Effector memory CD4-positive, alpha-beta T cell (primary cell): ENCODE measurements at regions not wholly inside any gene's neighbourhood (a gene's known extent, or its start where the extent isn't known, plus 50 kb on each side); places are given as distances from the start of the nearest gene placed in this dataset.

Experiments used
- DNase-seq, 3 donors: peaks; one replicate each; pipeline ENCODE4 v3.0.0-alpha.2; 2020
- H3K27ac ChIP-seq: 2 replicates; pipeline ENCODE4 v1.7.0; 2013; ENCODE audit warnings: mild to moderate bottlenecking, low read length, moderate library complexity; ENCODE audit not compliant: insufficient read depth, poor library complexity, severe bottlenecking
- H3K27me3 ChIP-seq: replicated peaks from 2 replicates; pipeline ENCODE4 v1.7.0; 2013; ENCODE audit warnings: mild to moderate bottlenecking, low read length; ENCODE audit not compliant: insufficient read depth, control insufficient read depth, poor library complexity, severe bottlenecking
- H3K36me3 ChIP-seq: 2 replicates; pipeline ENCODE4 v1.7.0; 2013; ENCODE audit warnings: mild to moderate bottlenecking, low read length, moderate library complexity; ENCODE audit not compliant: control insufficient read depth, insufficient read depth
- H3K4me1 ChIP-seq: 2 replicates; pipeline ENCODE4 v1.7.0; 2013; ENCODE audit warnings: low read length, mild to moderate bottlenecking; ENCODE audit not compliant: control insufficient read depth, insufficient read depth, poor library complexity, severe bottlenecking
- H3K4me3 ChIP-seq: 2 replicates; pipeline ENCODE4 v1.7.0; 2013; ENCODE audit warnings: low read length, low read depth, mild to moderate bottlenecking; ENCODE audit not compliant: insufficient read depth, poor library complexity, severe bottlenecking
- H3K9me3 ChIP-seq: 2 replicates; pipeline ENCODE4 v1.7.0; 2013; ENCODE audit warnings: mild to moderate bottlenecking, low read length, moderate library complexity; ENCODE audit not compliant: control insufficient read depth

DNA sequence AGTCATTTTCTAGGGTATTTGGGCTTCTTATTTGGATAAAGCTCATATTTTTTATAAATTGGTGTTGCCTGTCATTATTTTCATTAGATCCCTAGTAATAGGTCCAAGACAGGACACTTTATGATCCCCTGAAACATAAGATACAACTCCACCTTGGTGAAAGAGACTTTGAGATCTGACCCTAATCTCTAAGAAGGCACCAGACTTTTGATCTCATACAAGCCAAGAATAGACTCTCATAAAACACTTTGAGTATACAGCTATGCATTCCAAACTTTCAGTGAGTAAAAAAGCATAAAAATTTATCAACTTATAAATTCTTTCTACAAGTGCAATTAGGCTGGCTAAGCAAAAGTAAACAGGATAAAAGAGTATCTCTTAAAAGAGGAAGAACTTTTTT, 451.2 kb downstream of the MN1 start:
- H3K27ac ChIP-seq = no peak overlapping the region
- H3K4me3 ChIP-seq = no peak overlapping the region
- H3K4me1 ChIP-seq = no peaks in the 10 kb centered on the region
- no peaks in the 10 kb centered on the region for H3K36me3 ChIP-seq
- DNase-seq = no peak
- no peaks in the 10 kb centered on the region for H3K27me3 ChIP-seq
- no peaks in the 10 kb centered on the region for H3K9me3 ChIP-seq

DNA sequence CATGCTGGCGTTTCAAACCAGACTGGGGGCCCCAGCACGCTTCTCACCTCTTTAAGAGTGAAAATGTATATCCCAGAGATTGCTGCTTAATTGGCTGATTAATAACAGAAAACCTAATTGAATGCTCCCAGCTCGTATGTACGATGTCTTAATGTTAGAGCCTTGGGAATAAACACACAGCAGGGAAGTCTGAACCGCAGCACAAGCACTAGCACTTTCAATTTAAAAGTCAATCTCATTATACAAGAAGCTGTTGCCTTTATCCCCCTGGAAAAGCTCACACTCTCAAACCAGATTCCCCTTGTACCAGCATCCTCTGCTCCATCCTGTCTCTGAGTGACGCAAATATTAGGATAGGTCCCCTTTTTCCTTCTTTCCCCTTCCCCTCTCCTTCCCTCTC, 449.1 kb downstream of the MN1 start:
- H3K9me3 ChIP-seq = no peaks in the 10 kb centered on the region
- H3K36me3 ChIP-seq = no peaks in the 10 kb centered on the region
- no peak overlapping the region for H3K4me3 ChIP-seq
- no peaks in the 10 kb centered on the region for H3K27me3 ChIP-seq
- DNase-seq = no peak
- H3K4me1 ChIP-seq = no peaks in the 10 kb centered on the region
- H3K27ac ChIP-seq = no peak overlapping the region

DNA sequence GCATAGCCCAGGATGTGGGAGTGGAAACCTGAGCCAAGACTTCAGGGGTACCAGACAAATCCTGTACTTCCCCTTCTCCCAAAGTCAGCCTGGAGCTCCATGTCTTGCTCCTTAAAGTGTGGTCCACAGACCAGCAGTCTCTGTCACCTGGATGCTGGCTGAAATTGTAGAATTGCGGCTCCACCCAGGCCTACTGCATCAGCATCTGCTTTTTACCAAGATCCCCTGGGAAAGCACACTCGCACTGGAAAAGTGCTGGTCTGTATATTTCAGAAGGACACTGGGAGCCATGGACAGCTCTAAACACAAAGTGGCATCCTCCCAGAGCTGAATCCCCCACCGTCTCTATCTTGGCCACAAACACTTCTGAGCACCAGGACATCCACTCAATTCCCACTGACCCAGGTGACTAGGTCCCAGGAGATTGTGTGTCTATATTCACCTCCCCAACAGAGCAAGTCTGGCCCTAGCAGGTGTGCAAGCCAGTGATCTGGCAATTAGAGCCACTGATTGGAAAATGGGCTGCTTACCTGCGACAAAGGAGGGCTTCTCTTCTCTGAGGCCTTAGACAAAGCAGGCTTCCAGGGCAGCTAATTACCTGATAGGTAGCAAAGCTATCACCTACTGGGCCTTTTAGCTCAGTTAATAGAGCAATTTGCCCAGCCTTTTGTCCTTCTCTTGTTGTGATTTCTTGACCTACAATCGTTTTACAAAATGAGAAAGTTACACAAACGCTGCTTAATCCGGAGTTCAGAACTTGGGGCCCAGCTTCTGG, 443.3 kb downstream of the MN1 start:
- Histone ChIP-seq H3K27me3 (no peaks in the 10 kb centered on the region), H3K9me3 (no peaks in the 10 kb centered on the region), H3K4me1 (no peaks in the 10 kb centered on the region), H3K36me3 (no peaks in the 10 kb centered on the region), H3K4me3 (no peak overlapping the region), H3K27ac (no peak overlapping the region)
- DNase-seq = no peak

DNA sequence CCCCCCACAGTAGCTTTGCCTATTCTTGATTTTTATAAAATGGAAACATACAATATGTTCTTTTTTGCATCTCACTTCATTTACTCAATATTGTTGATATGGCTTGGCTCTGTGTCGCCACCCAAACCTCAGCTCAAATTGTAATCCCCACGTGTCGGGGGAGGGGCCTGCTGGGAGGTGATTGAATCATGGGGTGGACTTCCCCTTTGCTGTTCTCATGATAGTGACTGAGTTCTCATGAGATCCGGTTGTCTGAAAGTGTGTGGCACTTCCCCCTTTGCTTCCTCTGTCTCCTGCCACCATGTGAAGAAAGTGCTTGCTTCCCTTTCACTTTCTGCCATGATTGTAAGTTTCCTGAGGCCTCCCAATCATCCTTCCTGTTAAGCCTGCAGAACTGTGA, 431.3 kb downstream of the MN1 start:
- Histone ChIP-seq H3K4me3 (no peak overlapping the region), H3K4me1 (no peaks in the 10 kb centered on the region), H3K27me3 (no peaks in the 10 kb centered on the region), H3K27ac (no peak overlapping the region), H3K9me3 (no peaks in the 10 kb centered on the region), H3K36me3 (no peaks in the 10 kb centered on the region)
- DNase-seq = no peak

- Histone ChIP-seq H3K4me1 (no peaks in the 10 kb centered on the region), H3K36me3 (no peaks in the 10 kb centered on the region), H3K4me3 (no peak overlapping the region), H3K27me3 (no peaks in the 10 kb centered on the region), H3K27ac (no peak overlapping the region), H3K9me3 (no peaks in the 10 kb centered on the region)
- DNase-seq = no peak
Measured at GRCh38 chr22:27370987-27371386, 430.6 kb downstream of the MN1 start.

- Histone ChIP-seq H3K27me3 (no peaks in the 10 kb centered on the region), H3K9me3 (no peaks in the 10 kb centered on the region), H3K36me3 (no peaks in the 10 kb centered on the region), H3K4me1 (no peaks in the 10 kb centered on the region), H3K4me3 (no peak overlapping the region), H3K27ac (no peak overlapping the region)
- DNase-seq = no peak
Measured at GRCh38 chr22:27372364-27372763, 429.2 kb downstream of the MN1 start.

GRCh38 chr22:27372969-27373670, 428.4 kb downstream of the MN1 start:
- Histone ChIP-seq H3K36me3 (no peaks in the 10 kb centered on the region), H3K4me1 (no peaks in the 10 kb centered on the region), H3K4me3 (no peak overlapping the region), H3K27ac (no peak overlapping the region), H3K9me3 (no peaks in the 10 kb centered on the region), H3K27me3 (no peaks in the 10 kb centered on the region)
- no peak for DNase-seq

DNA sequence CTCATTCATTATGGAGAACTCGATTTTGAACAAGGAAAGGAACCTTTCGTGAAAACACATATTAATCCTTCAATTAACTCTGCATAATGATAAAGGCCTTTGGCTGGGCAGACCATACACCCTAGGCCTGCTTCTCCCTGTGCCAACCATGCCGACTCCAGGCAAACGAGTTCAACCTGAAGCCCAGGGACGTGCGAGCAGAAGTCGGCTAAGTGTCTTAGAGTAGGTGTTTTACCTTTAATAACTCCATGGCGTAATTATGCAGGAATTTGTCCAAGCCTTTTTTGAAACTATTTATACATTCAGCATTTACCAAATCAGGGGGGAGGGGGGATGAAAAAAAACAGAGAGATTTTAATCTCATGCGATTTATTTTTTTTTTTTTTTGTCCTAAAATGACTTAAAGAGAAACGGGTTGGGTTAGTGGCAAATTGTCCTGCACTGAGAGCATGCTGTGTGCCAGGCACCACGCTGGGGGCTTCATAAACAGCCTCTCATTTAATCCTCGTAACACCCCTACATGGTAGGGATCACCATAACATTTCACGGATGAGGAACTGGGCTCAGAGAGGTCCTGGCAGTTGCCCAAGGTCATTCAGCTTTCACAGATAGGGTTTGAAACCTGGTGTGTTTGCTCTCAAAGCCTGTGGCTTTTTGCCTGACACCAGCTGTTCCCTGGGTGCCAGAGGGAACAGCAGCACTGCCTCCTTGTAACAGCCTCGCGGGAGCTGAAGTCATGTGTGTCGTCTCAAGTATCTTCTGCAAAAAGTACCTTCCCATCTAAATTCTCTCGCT, 423.9 kb downstream of the MN1 start:
- Histone ChIP-seq H3K27ac (no peak overlapping the region), H3K27me3 (no peaks in the 10 kb centered on the region), H3K4me1 (no peaks in the 10 kb centered on the region), H3K4me3 (no peak overlapping the region), H3K36me3 (no peaks in the 10 kb centered on the region), H3K9me3 (no peaks in the 10 kb centered on the region)
- no peak for DNase-seq

DNA sequence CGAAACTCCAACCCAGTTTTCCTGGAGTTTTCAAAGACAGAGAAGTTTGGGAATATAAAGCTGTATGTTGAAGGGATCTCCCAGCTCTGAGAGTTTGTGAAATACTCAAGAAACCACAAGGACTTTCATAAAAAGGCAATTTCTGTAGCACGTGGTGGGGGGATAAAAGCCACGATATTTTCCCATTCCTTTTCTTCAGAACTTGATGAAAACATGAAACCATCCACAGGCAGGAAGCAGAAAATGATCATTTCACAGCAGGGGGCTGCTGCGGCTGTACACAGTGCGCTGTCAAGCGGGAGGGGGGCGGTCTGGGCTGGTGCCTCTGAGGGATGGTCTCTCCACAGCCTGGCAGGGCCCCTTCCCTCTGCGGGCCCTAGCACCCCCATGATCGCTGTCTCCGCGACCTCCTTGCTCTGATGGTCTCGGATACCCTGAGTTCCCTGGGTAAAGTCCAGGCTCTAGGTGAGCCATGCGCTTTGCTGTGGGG, 423.2 kb downstream of the MN1 start:
- Histone ChIP-seq H3K9me3 (no peaks in the 10 kb centered on the region), H3K36me3 (no peaks in the 10 kb centered on the region), H3K4me1 (no peaks in the 10 kb centered on the region), H3K27me3 (no peaks in the 10 kb centered on the region), H3K27ac (no peak overlapping the region), H3K4me3 (no peak overlapping the region)
- DNase-seq = no peak

GRCh38 chr22:27378995-27379394, 422.6 kb downstream of the MN1 start:
- no peaks in the 10 kb centered on the region for H3K36me3 ChIP-seq
- H3K9me3 ChIP-seq = no peaks in the 10 kb centered on the region
- no peaks in the 10 kb centered on the region for H3K4me1 ChIP-seq
- H3K27me3 ChIP-seq = no peaks in the 10 kb centered on the region
- no peak for DNase-seq
- no peak overlapping the region for H3K27ac ChIP-seq
- H3K4me3 ChIP-seq = no peak overlapping the region
